Activated naive CD4-positive, alpha-beta T cell treated with anti-CD3 and anti-CD28 coated beads for 36 hours (primary cell): ENCODE measurements at regions not wholly inside any gene's neighbourhood (a gene's known extent, or its start where the extent isn't known, plus 50 kb on each side); places are given as distances from the start of the nearest gene placed in this dataset.
"Not testable (repeated sequence)": the region's sequence is repeated elsewhere in the genome, so short reads cannot be mapped to it uniquely, and the experiment has no call there.

ENCODE experiments used
- CTCF ChIA-PET: fragments of 350-600 bp; sonication (Branson Sonifier 250); formaldehyde crosslinking; loops from one replicate; lab custom pipeline; 2021; ENCODE audit warnings: antibody characterized with exemption; lab: Charles Lee
- DNase-seq: peaks from one replicate; pipeline ENCODE4 v3.0.0-alpha.2; 2020
- H3K27ac Mint-ChIP-seq: one replicate; pipeline ENCODE4 v1.8.0; 2021; ENCODE audit warnings: mild to moderate bottlenecking, mixed read lengths
- H3K27me3 Mint-ChIP-seq: one replicate; pipeline ENCODE4 v1.8.0; 2021; ENCODE audit warnings: low read depth, mixed read lengths
- H3K36me3 Mint-ChIP-seq: one replicate; pipeline ENCODE4 v1.8.0; 2021; ENCODE audit warnings: low read depth, mixed read lengths
- H3K4me1 Mint-ChIP-seq: one replicate; pipeline ENCODE4 v1.8.0; 2021; ENCODE audit warnings: low read depth, mixed read lengths
- H3K4me3 Mint-ChIP-seq: one replicate; pipeline ENCODE4 v1.8.0; 2021; ENCODE audit warnings: mild to moderate bottlenecking, moderate library complexity, mixed read lengths
- H3K9me3 Mint-ChIP-seq: one replicate; pipeline ENCODE4 v1.8.0; 2021; ENCODE audit warnings: mixed read lengths
- intact Hi-C: fragments of 100-400 bp; cut with micrococcal nuclease; formaldehyde crosslinking; loops from one replicate; pipeline ENCODE4 v1.15.1; 2023

GRCh38 chr5:158261674-158262367 is 402.9 kb upstream of the CLINT1 start:
- no peak overlapping the region for H3K27ac Mint-ChIP-seq
- no peak for DNase-seq
- CTCF ChIA-PET, result interaction anchor here (0.9 to 1.2 kb wide), 2 partner anchors 9 to 87 kb away, joined by 4 read pairs; no protein-coding TSS in a partner anchor
- no peaks in the 10 kb centered on the region for H3K36me3 Mint-ChIP-seq
- H3K9me3 Mint-ChIP-seq, result peaks cover 3% of the 10 kb centered on the region
- intact Hi-C loops, result no loop called here
- H3K27me3 Mint-ChIP-seq, result no peaks in the 10 kb centered on the region
- no peaks in the 10 kb centered on the region for H3K4me1 Mint-ChIP-seq
- H3K4me3 Mint-ChIP-seq, result no peak overlapping the region

GRCh38 chr5:158256096-158256495 is 397.2 kb upstream of the CLINT1 start:
- Mint-ChIP-seq H3K36me3 (no peaks in the 10 kb centered on the region), H3K4me3 (no peak overlapping the region), H3K27me3 (no peaks in the 10 kb centered on the region), H3K9me3 (peaks cover 3% of the 10 kb centered on the region), H3K27ac (no peak overlapping the region), H3K4me1 (no peaks in the 10 kb centered on the region)
- no peak for DNase-seq
- CTCF ChIA-PET, result interaction anchor here (0.5 kb wide), 1 partner anchor 414 kb away, joined by 7 read pairs; no protein-coding TSS in a partner anchor
- intact Hi-C loops, result no loop called here

- peaks cover 3% of the 10 kb centered on the region for H3K9me3 Mint-ChIP-seq
- CTCF ChIA-PET, result interaction anchor here (0.5 kb wide), 1 partner anchor 414 kb away, joined by 7 read pairs; no protein-coding TSS in a partner anchor
- intact Hi-C loops, result no loop called here
Measured at GRCh38 chr5:158255609-158256008, 396.7 kb upstream of the CLINT1 start.

GRCh38 chr5:158246661-158247060 is 387.7 kb upstream of the CLINT1 start:
- intact Hi-C loops, result no loop called here
- H3K27ac Mint-ChIP-seq, result no peak overlapping the region
- H3K4me3 Mint-ChIP-seq, result no peak overlapping the region
- H3K36me3 Mint-ChIP-seq, result no peaks in the 10 kb centered on the region
- DNase-seq, result no peak
- CTCF ChIA-PET, result no interaction called here
- H3K27me3 Mint-ChIP-seq, result no peaks in the 10 kb centered on the region
- no peaks in the 10 kb centered on the region for H3K4me1 Mint-ChIP-seq
- no peaks in the 10 kb centered on the region for H3K9me3 Mint-ChIP-seq

More at GRCh38 chr5:158255609-158256008, 396.7 kb upstream of the CLINT1 start:
- H3K27ac Mint-ChIP-seq, result no peak overlapping the region
- H3K4me1 Mint-ChIP-seq, result no peaks in the 10 kb centered on the region
- no peak for DNase-seq
- H3K36me3 Mint-ChIP-seq, result no peaks in the 10 kb centered on the region
- no peak overlapping the region for H3K4me3 Mint-ChIP-seq
- no peaks in the 10 kb centered on the region for H3K27me3 Mint-ChIP-seq

- CTCF ChIA-PET, result no interaction called here
- Mint-ChIP-seq H3K27ac (no peak overlapping the region), H3K27me3 (no peaks in the 10 kb centered on the region)
Measured at GRCh38 chr5:158245513-158245912, 386.6 kb upstream of the CLINT1 start.

GRCh38 chr5:158244882-158245281 is 385.9 kb upstream of the CLINT1 start:
- CTCF ChIA-PET, result no interaction called here
- peaks cover 5% of the 10 kb centered on the region for H3K27me3 Mint-ChIP-seq
- no peak for DNase-seq

More at GRCh38 chr5:158245513-158245912, 386.6 kb upstream of the CLINT1 start:
- DNase-seq, result no peak
- Mint-ChIP-seq H3K4me1 (no peaks in the 10 kb centered on the region), H3K36me3 (no peaks in the 10 kb centered on the region), H3K4me3 (no peak overlapping the region), H3K9me3 (no peaks in the 10 kb centered on the region)
- intact Hi-C loops, result no loop called here

GRCh38 chr5:158236511-158237335 is 377.8 kb upstream of the CLINT1 start:
- Mint-ChIP-seq H3K36me3 (no peaks in the 10 kb centered on the region), H3K9me3 (no peaks in the 10 kb centered on the region), H3K4me3 (no peak overlapping the region), H3K27me3 (peaks cover 5% of the 10 kb centered on the region), H3K4me1 (peaks cover 10% of the 10 kb centered on the region), H3K27ac (no peak overlapping the region)
- DNase-seq, result no peak
- intact Hi-C loops, result no loop called here
- CTCF ChIA-PET, result interaction anchor here (0.7 kb wide), 1 partner anchor 306 kb away, joined by 5 read pairs; no protein-coding TSS in a partner anchor

More at GRCh38 chr5:158244882-158245281, 385.9 kb upstream of the CLINT1 start:
- no peak overlapping the region for H3K27ac Mint-ChIP-seq
- no peaks in the 10 kb centered on the region for H3K9me3 Mint-ChIP-seq
- H3K36me3 Mint-ChIP-seq, result no peaks in the 10 kb centered on the region
- H3K4me3 Mint-ChIP-seq, result no peak overlapping the region
- intact Hi-C loops, result no loop called here
- H3K4me1 Mint-ChIP-seq, result no peaks in the 10 kb centered on the region

GRCh38 chr5:158235159-158235547 is 376.2 kb upstream of the CLINT1 start:
- Mint-ChIP-seq H3K36me3 (no peaks in the 10 kb centered on the region), H3K9me3 (no peaks in the 10 kb centered on the region), H3K4me1 (peaks cover 10% of the 10 kb centered on the region), H3K27me3 (peaks cover 2% of the 10 kb centered on the region), H3K4me3 (no peak overlapping the region), H3K27ac (no peak overlapping the region)
- no peak for DNase-seq
- intact Hi-C loops, result no loop called here
- CTCF ChIA-PET, result interaction anchor here (0.6 kb wide), 1 partner anchor 704 kb away, joined by 4 read pairs; no protein-coding TSS in a partner anchor

- CTCF ChIA-PET, result interaction anchor here (0.6 kb wide), 1 partner anchor 705 kb away, joined by 4 read pairs; no protein-coding TSS in a partner anchor
- no peak for DNase-seq
- Mint-ChIP-seq H3K36me3 (no peaks in the 10 kb centered on the region), H3K9me3 (no peaks in the 10 kb centered on the region), H3K27me3 (no peaks in the 10 kb centered on the region), H3K4me3 (no peak overlapping the region), H3K4me1 (peaks cover 10% of the 10 kb centered on the region), H3K27ac (no peak overlapping the region)
- intact Hi-C loops, result no loop called here
Measured at GRCh38 chr5:158234323-158235158, 375.6 kb upstream of the CLINT1 start.

- Mint-ChIP-seq H3K27me3 (no peaks in the 10 kb centered on the region), H3K4me1 (peaks cover 10% of the 10 kb centered on the region), H3K27ac (no peak overlapping the region), H3K4me3 (no peak overlapping the region), H3K36me3 (no peaks in the 10 kb centered on the region), H3K9me3 (no peaks in the 10 kb centered on the region)
- CTCF ChIA-PET, result no interaction called here
- no peak for DNase-seq
- intact Hi-C loops, result no loop called here
Measured at GRCh38 chr5:158233735-158234322, 374.9 kb upstream of the CLINT1 start.

- H3K9me3 Mint-ChIP-seq, DNase-seq, intact Hi-C loops, CTCF ChIA-PET, H3K4me1 Mint-ChIP-seq, H3K36me3 Mint-ChIP-seq, H3K27ac Mint-ChIP-seq, H3K27me3 Mint-ChIP-seq, H3K4me3 Mint-ChIP-seq: not testable (repeated sequence)
Measured at GRCh38 chr5:158227314-158227713, 368.4 kb upstream of the CLINT1 start.
